ENCODE measurements at regions not wholly inside any gene's neighbourhood (a gene's known extent, or its start where the extent isn't known, plus 50 kb on each side); places are given as distances from the start of the nearest gene placed in this dataset.

DNA sequence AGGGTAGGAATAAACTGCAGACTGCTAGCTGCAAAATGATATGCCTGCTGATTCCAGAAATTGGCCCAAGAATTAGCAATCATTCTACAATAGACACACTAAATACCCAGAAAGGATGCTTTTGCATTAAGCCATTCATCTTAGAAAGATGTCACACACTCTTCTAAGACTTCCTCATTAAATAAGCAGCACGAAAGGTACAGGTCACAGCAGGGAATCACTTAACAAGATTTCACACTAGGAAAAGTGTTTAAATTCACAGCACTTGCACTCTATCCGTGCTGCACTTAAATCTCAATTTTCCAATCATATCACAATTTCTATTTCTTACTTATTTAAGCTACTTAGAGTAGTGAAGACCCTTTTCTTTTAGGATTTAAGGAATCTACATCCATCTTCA is 372.8 kb upstream of the CBLB start:
- WGBS, 2 experiments (ENCODE audit: insufficient coverage in 1 of 2, insufficient read length in 1 of 2): 61 to 63% methylated on average over 2 of the region's 2 CpGs
- no peak for TF ChIP-seq CTCF (conservative IDR thresholded peaks at IDR 0.05)

DNA sequence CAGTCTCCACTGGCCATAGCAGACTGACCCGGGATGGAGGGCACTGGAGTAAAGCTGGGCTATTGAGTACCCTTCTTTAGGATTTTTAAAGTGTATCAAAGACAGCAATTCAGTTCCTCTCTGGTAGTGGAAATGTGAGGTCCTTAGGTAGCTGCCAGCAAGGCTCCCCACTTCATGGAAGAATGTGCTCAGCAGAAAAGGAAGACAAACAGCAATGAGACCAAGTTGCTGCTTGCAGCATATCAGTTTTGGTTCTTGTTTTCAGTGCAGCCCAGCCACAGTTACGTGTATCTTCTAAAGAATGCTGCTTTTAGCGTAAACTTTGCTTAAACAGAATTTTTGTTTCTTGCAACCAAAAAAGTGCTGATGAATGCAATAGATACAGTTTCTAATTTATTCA is 374.0 kb upstream of the CBLB start:
- H3K27ac ChIP-seq (ENCODE audit: low read depth, low read length): no peak overlapping the region
- no peaks in the 10 kb centered on the region for H3K36me3 Mint-ChIP-seq (ENCODE audit: low read depth)
- no peak overlapping the region for H3K9ac ChIP-seq (ENCODE audit: extremely low read depth, low read length, poor library complexity, severe bottlenecking)
- WGBS, 2 experiments (ENCODE audit: insufficient coverage in 1 of 2, insufficient read length in 1 of 2): 92 to 97% methylated on average over 2 to 3 of the region's 3 CpGs
- no peak for TF ChIP-seq CTCF (conservative IDR thresholded peaks at IDR 0.05)
- H3K27me3 ChIP-seq (ENCODE audit: control insufficient read depth, insufficient read depth, low read length, poor library complexity, severe bottlenecking): no peaks in the 10 kb centered on the region
- H3K36me3 ChIP-seq (ENCODE audit: control insufficient read depth, insufficient read depth, low read length): no peaks in the 10 kb centered on the region
- no peak overlapping the region for H3K4me3 ChIP-seq (ENCODE audit: low read length)
- no peak overlapping the region for H3K27ac Mint-ChIP-seq
- no peaks in the 10 kb centered on the region for H3K27me3 Mint-ChIP-seq (ENCODE audit: insufficient read depth)
- no peaks in the 10 kb centered on the region for H3K4me1 Mint-ChIP-seq
- H3K9me3 ChIP-seq (ENCODE audit: control insufficient read depth, low read length): no peaks in the 10 kb centered on the region
- no peak overlapping the region for H3K4me3 Mint-ChIP-seq
- DNase-seq: no peak
- no peaks in the 10 kb centered on the region for H3K4me1 ChIP-seq (ENCODE audit: control insufficient read depth, insufficient read depth, low read length)
- peaks cover 3% of the 10 kb centered on the region for H3K9me3 Mint-ChIP-seq

More for the DNA sequence above, 372.8 kb upstream of the CBLB start:
- Mint-ChIP-seq H3K4me1 (no peaks in the 10 kb centered on the region), H3K4me3 (no peak overlapping the region), H3K36me3 (ENCODE audit: low read depth) (no peaks in the 10 kb centered on the region), H3K27me3 (ENCODE audit: insufficient read depth) (no peaks in the 10 kb centered on the region), H3K27ac (no peak overlapping the region), H3K9me3 (peaks cover 7% of the 10 kb centered on the region)
- Histone ChIP-seq H3K4me1 (ENCODE audit: control insufficient read depth, insufficient read depth, low read length) (no peaks in the 10 kb centered on the region), H3K36me3 (ENCODE audit: control insufficient read depth, insufficient read depth, low read length) (no peaks in the 10 kb centered on the region), H3K9me3 (ENCODE audit: control insufficient read depth, low read length) (peaks cover 5% of the 10 kb centered on the region), H3K27me3 (ENCODE audit: control insufficient read depth, insufficient read depth, low read length, poor library complexity, severe bottlenecking) (no peaks in the 10 kb centered on the region), H3K4me3 (ENCODE audit: low read length) (no peak overlapping the region), H3K9ac (ENCODE audit: extremely low read depth, low read length, poor library complexity, severe bottlenecking) (no peak overlapping the region), H3K27ac (ENCODE audit: low read depth, low read length) (no peak overlapping the region)
- DNase-seq: no peak

DNA sequence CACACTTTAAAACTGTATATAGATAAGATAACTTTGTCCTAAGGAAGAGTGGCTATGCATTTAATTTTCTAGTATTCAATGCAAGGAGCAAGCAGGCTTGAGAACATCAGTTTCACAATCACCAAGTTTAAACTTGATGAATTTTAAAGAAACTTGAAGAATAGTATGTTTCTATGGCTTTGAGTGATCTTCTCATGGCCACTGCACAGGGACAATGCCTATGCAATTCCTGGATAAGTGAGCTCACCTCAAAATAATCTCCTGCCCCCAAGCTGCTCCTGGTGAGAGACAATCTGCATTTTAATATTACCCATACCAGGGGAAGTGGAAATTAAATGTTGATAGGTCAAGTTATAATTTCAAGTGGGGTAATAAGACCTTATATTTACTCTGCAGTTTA is 376.6 kb upstream of the CBLB start:
- H3K9me3 ChIP-seq (ENCODE audit: control insufficient read depth, low read length): peaks cover 6% of the 10 kb centered on the region
- H3K27ac ChIP-seq (ENCODE audit: low read depth, low read length): no peak overlapping the region
- no peak overlapping the region for H3K9ac ChIP-seq (ENCODE audit: extremely low read depth, low read length, poor library complexity, severe bottlenecking)
- no peak overlapping the region for H3K4me3 Mint-ChIP-seq
- H3K36me3 ChIP-seq (ENCODE audit: control insufficient read depth, insufficient read depth, low read length): no peaks in the 10 kb centered on the region
- no peak overlapping the region for H3K27ac Mint-ChIP-seq
- TF ChIP-seq CTCF (conservative IDR thresholded peaks at IDR 0.05): no peak
- no peak overlapping the region for H3K4me3 ChIP-seq (ENCODE audit: low read length)
- DNase-seq: no peak
- H3K9me3 Mint-ChIP-seq: peaks cover 4% of the 10 kb centered on the region
- no peaks in the 10 kb centered on the region for H3K27me3 ChIP-seq (ENCODE audit: control insufficient read depth, insufficient read depth, low read length, poor library complexity, severe bottlenecking)
- H3K36me3 Mint-ChIP-seq (ENCODE audit: low read depth): no peaks in the 10 kb centered on the region
- H3K4me1 ChIP-seq (ENCODE audit: control insufficient read depth, insufficient read depth, low read length): no peaks in the 10 kb centered on the region
- H3K27me3 Mint-ChIP-seq (ENCODE audit: insufficient read depth): no peaks in the 10 kb centered on the region
- no peaks in the 10 kb centered on the region for H3K4me1 Mint-ChIP-seq

Measured in endodermal cell (in vitro differentiated cells).